ENCODE measurements at regions not wholly inside any gene's neighbourhood (a gene's known extent, or its start where the extent isn't known, plus 50 kb on each side); places are given as distances from the start of the nearest gene placed in this dataset.

- no peaks in the 10 kb centered on the region for H4K20me1 ChIP-seq (ENCODE audit: insufficient read depth, low read length)
- H3K79me2 ChIP-seq (ENCODE audit: insufficient read depth, low read length) = no peaks in the 10 kb centered on the region
- TF ChIP-seq EZH2 (IDR thresholded peaks at IDR 0.05; ENCODE audit: insufficient read depth, low read length) (no peak), CTCF (IDR thresholded peaks at IDR 0.05; ENCODE audit: insufficient read depth, low read depth, low read length) (no peak)
- DNase-seq (ENCODE audit: low read depth) (no peak), FAIRE-seq (no peak)
- H2AFZ ChIP-seq (ENCODE audit: low read depth, low read length) = no peak overlapping the region
- H3K4me3 Mint-ChIP-seq (ENCODE audit: unreplicated experiment) = no peak overlapping the region
- no peaks in the 10 kb centered on the region for H3K9me3 ChIP-seq (ENCODE audit: insufficient read depth, low read depth, low read length)
- H3K27me3 Mint-ChIP-seq (ENCODE audit: low read depth, unreplicated experiment) = no peaks in the 10 kb centered on the region
- H3K9ac ChIP-seq (ENCODE audit: low read length) = no peak overlapping the region
- no peak overlapping the region for H3K4me2 ChIP-seq (ENCODE audit: low read length)
- H3K27me3 ChIP-seq (ENCODE audit: insufficient read depth, low read length) = no peaks in the 10 kb centered on the region
- no peaks in the 10 kb centered on the region for H3K4me1 ChIP-seq (ENCODE audit: insufficient read depth, low read length)
- H3K9me3 Mint-ChIP-seq (ENCODE audit: unreplicated experiment) = no peaks in the 10 kb centered on the region
- H3K36me3 ChIP-seq (ENCODE audit: insufficient read depth, low read length) = no peaks in the 10 kb centered on the region
- no peak overlapping the region for H3K27ac Mint-ChIP-seq (ENCODE audit: unreplicated experiment)
- H3K4me3 ChIP-seq (ENCODE audit: insufficient read depth, low read depth, low read length) = no peak overlapping the region
- H3K36me3 Mint-ChIP-seq (ENCODE audit: low read depth, unreplicated experiment) = no peaks in the 10 kb centered on the region
- H3K4me1 Mint-ChIP-seq (ENCODE audit: low read depth, unreplicated experiment) = peaks cover 1% of the 10 kb centered on the region
- H3K27ac ChIP-seq (ENCODE audit: low read depth, low read length) = no peak overlapping the region
These were observed 395.0 kb upstream of the OPRM1 start for GRCh38 chr6:153644000-153644399.

- Histone ChIP-seq H3K79me2 (ENCODE audit: insufficient read depth, low read length) (no peaks in the 10 kb centered on the region), H2AFZ (ENCODE audit: low read depth, low read length) (no peak overlapping the region), H3K9ac (ENCODE audit: low read length) (no peak overlapping the region), H3K36me3 (ENCODE audit: insufficient read depth, low read length) (no peaks in the 10 kb centered on the region), H3K4me1 (ENCODE audit: insufficient read depth, low read length) (no peaks in the 10 kb centered on the region), H3K4me2 (ENCODE audit: low read length) (no peak overlapping the region), H3K9me3 (ENCODE audit: insufficient read depth, low read depth, low read length) (no peaks in the 10 kb centered on the region), H3K27ac (ENCODE audit: low read depth, low read length) (no peak overlapping the region), H3K27me3 (ENCODE audit: insufficient read depth, low read length) (no peaks in the 10 kb centered on the region), H4K20me1 (ENCODE audit: insufficient read depth, low read length) (no peaks in the 10 kb centered on the region), H3K4me3 (ENCODE audit: insufficient read depth, low read depth, low read length) (no peak overlapping the region)
- no peaks in the 10 kb centered on the region for H3K9me3 Mint-ChIP-seq (ENCODE audit: unreplicated experiment)
- no peaks in the 10 kb centered on the region for H3K36me3 Mint-ChIP-seq (ENCODE audit: low read depth, unreplicated experiment)
- DNase-seq (ENCODE audit: low read depth) (no peak), FAIRE-seq (no peak)
- H3K27me3 Mint-ChIP-seq (ENCODE audit: low read depth, unreplicated experiment) = no peaks in the 10 kb centered on the region
- TF ChIP-seq EZH2 (IDR thresholded peaks at IDR 0.05; ENCODE audit: insufficient read depth, low read length) (no peak), CTCF (IDR thresholded peaks at IDR 0.05; ENCODE audit: insufficient read depth, low read depth, low read length) (no peak)
- no peak overlapping the region for H3K27ac Mint-ChIP-seq (ENCODE audit: unreplicated experiment)
- no peak overlapping the region for H3K4me3 Mint-ChIP-seq (ENCODE audit: unreplicated experiment)
- H3K4me1 Mint-ChIP-seq (ENCODE audit: low read depth, unreplicated experiment) = peaks cover 3% of the 10 kb centered on the region
These were observed 404.6 kb upstream of the OPRM1 start for GRCh38 chr6:153634416-153634815.

- H3K4me3 Mint-ChIP-seq (ENCODE audit: unreplicated experiment) = no peak overlapping the region
- Histone ChIP-seq H4K20me1 (ENCODE audit: insufficient read depth, low read length) (no peaks in the 10 kb centered on the region), H2AFZ (ENCODE audit: low read depth, low read length) (no peak overlapping the region), H3K27ac (ENCODE audit: low read depth, low read length) (no peak overlapping the region), H3K36me3 (ENCODE audit: insufficient read depth, low read length) (no peaks in the 10 kb centered on the region), H3K27me3 (ENCODE audit: insufficient read depth, low read length) (no peaks in the 10 kb centered on the region), H3K9ac (ENCODE audit: low read length) (no peak overlapping the region), H3K4me2 (ENCODE audit: low read length) (no peak overlapping the region), H3K9me3 (ENCODE audit: insufficient read depth, low read depth, low read length) (no peaks in the 10 kb centered on the region), H3K4me1 (ENCODE audit: insufficient read depth, low read length) (no peaks in the 10 kb centered on the region), H3K4me3 (ENCODE audit: insufficient read depth, low read depth, low read length) (no peak overlapping the region), H3K79me2 (ENCODE audit: insufficient read depth, low read length) (no peaks in the 10 kb centered on the region)
- H3K9me3 Mint-ChIP-seq (ENCODE audit: unreplicated experiment) = no peaks in the 10 kb centered on the region
- peaks cover 20% of the 10 kb centered on the region for H3K4me1 Mint-ChIP-seq (ENCODE audit: low read depth, unreplicated experiment)
- TF ChIP-seq EZH2 (IDR thresholded peaks at IDR 0.05; ENCODE audit: insufficient read depth, low read length) (no peak), CTCF (IDR thresholded peaks at IDR 0.05; ENCODE audit: insufficient read depth, low read depth, low read length) (no peak)
- H3K27ac Mint-ChIP-seq (ENCODE audit: unreplicated experiment) = peak overlapping the region; percentile 73
- H3K27me3 Mint-ChIP-seq (ENCODE audit: low read depth, unreplicated experiment) = no peaks in the 10 kb centered on the region
- no peaks in the 10 kb centered on the region for H3K36me3 Mint-ChIP-seq (ENCODE audit: low read depth, unreplicated experiment)
- FAIRE-seq (no peak), DNase-seq (ENCODE audit: low read depth) (peak; percentile 0)
These were observed 414.0 kb upstream of the OPRM1 start for GRCh38 chr6:153625089-153625488.
